HG03097 (cell line): ENCODE measurements at regions not wholly inside any gene's neighbourhood (a gene's known extent, or its start where the extent isn't known, plus 50 kb on each side); places are given as distances from the start of the nearest gene placed in this dataset.
"Not testable (repeated sequence)": the region's sequence is repeated elsewhere in the genome, so short reads cannot be mapped to it uniquely, and the experiment has no call there.

ENCODE experiments used
- ATAC-seq: cut with Tn5 transposase; IDR thresholded peaks from one replicate; pipeline ENCODE4 v1.9.1; 2021; ENCODE audit not compliant: unreplicated experiment, low FRiP score

DNA sequence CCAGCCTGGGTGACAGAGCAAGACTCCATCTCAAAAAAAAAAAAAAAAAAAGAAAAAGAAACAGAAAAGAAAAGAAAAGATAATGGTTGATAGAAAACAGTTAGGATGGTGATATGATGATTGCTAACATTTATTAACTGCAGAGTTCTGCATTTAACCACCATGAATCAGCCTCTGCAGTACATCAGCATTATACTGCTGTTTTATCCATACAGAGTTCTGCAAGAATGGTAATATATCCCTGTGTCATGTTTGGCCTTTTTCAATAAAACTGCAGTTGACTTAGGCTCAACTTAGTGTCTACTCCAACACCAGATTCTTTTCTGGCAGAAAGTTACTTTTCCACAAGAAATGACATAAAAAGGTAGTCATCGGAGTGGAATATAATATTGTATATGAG is 62.6 kb downstream of the DUSP6 start:
- no peak for ATAC-seq

DNA sequence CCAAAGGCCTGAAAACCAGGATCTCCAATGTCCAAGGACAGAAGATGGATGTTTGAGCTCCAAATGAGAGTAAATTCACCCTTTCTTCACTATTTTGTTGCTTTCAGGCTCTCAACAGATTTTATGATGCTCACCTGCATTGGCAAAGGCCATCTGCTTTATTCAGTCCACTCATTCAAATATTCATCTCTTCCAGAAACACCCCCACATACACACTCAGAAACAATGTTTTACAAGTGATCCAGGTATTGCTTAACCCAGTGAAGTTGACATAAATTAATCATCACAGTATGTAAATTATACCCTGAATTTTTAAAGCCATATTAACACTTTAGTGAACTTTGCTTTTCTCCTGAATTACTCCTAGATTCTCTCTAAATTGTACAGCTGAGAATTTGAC is 63.3 kb downstream of the DUSP6 start:
- no peak for ATAC-seq

- ATAC-seq: no peak
These were observed 65.8 kb downstream of the DUSP6 start for GRCh38 chr12:89286501-89286900.

DNA sequence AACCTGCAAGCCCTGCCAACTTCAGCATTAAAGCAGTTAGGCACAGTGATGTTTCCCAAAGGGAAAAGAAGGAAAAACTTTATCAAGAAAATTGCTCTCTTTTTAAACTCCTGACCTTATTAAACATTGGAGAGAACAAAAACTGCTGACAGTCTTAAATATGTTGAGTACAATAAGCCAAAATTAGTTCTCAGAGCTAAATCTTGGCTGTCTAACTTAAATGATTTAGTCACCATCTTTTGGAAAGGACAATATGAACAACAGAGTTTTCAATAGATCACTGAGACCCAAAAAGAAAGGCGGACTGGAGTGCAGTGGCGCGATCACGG is 70.8 kb downstream of the DUSP6 start:
- ATAC-seq: no peak

- ATAC-seq: no peak
These were observed 71.3 kb downstream of the DUSP6 start for GRCh38 chr12:89280833-89281538.

DNA sequence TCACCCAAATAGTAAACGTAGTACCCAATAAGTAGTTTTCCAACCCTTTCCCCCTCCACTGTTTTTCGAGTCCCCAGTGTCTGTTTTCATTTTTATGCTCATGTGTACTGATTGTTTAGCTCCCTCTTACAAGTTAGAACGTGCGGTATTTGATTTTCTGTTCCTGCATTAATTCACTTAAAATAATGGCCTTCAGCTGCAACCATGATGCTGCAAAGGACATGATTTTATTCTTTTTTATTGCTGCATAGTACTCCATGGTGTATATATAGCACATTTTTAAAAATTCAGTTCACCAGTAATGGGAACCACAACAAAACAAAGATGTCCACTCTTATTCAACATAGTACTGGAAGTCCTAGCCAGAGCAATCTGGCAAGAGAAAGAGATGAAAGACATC is 72.8 kb downstream of the DUSP6 start:
- no peak for ATAC-seq

DNA sequence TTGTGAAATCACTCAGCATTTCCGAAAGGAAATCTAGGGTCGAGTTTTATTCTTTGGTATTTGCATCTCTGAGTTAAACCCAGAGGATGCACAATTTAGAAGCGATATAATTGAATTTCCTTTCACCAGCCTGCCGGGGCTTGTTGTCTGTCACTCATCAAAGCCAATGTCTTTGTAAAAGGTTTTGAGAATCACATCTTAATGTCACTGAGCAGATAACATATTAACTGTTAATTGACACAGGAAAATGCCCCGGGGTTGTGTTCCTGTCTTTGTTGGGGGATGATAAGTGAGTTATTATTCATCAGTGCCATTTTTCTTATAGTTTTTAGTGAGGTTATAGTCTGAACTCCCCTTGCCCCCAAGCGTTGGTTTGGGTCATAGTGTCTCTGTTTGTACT is 73.4 kb downstream of the DUSP6 start:
- no peak for ATAC-seq

DNA sequence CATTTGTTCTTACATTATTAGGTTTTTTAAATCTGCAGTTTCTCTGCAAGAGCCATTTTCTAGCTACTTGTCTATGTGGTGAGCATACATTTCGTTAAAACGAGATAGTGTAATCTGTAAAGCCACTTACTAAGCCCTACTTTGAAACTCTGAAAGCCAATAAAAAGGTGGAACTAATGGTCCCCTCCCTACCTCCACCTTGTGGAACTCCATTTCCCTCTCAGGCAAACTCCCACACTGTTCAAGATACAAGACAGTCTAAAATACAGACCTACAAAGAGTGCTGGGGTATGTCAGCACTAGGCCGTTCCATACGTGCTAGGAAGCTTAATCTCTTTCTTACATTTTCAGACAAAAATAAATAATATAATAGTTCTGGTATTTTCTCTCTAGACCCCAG is 74.1 kb downstream of the DUSP6 start:
- ATAC-seq: no peak

DNA sequence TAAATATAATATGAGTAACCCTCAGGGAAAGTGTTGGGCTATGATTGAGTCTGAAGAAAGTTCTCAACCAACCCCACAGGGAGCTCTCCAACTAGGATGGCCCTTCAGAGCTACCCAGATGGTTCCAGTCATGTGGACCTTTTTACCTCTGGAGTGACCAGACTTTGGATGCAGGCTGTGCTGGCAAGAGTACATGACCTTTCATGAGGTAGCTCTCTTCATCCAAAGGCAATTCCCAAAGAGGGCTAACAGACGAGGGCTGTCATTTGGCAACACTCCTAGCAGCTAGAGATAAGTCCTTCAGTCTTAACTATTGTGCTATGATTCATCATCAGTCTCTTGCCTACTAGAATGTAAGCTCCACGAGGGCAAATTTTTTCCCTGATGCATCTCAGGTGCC is 75.4 kb downstream of the DUSP6 start:
- no peak for ATAC-seq

DNA sequence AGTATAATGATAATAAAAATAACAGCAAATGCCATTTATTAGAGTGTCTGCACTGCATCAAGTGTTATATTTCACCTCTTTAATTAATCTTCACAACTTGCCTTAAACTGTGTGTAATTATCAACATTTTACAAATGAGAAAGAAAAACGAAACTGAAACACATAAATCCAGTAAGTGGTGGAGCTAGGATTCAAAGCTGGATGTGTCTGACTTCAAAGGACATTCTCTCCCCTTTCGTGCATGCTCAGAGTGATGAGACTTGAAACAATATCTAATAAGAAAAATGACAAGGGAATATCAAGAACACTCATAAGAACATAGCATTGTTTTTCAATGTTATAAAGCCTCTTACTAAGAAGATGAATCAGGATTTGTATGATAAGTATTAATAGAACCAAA is 78.8 kb downstream of the DUSP6 start:
- ATAC-seq: no peak

GRCh38 chr12:89270548-89270947 is 81.8 kb downstream of the DUSP6 start:
- no peak for ATAC-seq

GRCh38 chr12:89269174-89269573 is 83.1 kb downstream of the DUSP6 start:
- ATAC-seq: no peak

DNA sequence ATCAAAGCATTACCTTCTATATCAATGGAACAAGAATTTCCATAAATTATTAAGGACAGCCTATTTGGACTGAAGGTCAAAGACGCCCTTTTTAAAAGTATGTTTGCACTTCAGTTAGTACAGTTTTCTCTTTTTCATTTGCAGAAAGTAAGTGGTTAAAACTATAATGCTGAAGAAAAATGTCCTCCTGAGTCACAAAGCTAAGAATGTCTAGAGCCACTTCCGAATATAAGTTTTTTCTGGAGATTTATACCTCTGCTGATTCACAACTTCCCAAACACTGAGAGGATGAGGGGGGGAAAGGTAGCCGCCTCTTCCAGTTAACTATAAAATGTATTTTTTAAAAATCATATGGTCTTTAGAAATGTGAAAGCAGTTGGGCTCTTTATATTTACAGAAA is 84.9 kb downstream of the DUSP6 start:
- ATAC-seq: no peak

DNA sequence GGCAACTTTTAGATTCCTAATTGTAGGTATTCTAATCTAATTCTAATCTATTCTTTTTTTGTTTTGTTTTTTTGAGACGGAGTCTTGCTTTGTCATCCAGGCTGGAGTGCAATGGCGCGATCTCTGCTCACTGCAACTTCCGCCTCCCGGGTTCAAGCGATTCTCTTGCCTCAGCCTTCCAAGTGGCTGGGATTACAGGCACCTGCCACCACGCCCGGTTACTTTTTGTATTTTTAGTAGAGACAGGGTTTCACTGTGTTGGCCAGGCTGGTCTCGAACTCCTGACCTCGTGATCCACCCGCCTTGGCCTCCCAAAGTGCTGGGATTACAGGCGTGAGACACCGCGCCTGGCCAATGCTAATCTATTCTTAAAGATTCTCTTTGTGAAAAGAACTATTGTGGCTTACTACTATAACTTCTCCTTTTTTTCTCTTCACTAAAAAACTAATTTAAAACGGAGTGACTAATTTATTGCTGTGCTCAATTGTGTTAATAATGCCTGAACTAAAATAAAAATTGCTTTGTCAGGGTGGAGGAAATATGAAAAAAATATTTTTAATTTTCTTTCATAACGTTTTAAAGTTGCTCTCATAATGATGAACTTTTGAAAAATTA is 85.6 kb downstream of the DUSP6 start:
- ATAC-seq: not testable (repeated sequence)

- ATAC-seq: no peak
These were observed 87.5 kb downstream of the DUSP6 start for GRCh38 chr12:89264837-89265236.

DNA sequence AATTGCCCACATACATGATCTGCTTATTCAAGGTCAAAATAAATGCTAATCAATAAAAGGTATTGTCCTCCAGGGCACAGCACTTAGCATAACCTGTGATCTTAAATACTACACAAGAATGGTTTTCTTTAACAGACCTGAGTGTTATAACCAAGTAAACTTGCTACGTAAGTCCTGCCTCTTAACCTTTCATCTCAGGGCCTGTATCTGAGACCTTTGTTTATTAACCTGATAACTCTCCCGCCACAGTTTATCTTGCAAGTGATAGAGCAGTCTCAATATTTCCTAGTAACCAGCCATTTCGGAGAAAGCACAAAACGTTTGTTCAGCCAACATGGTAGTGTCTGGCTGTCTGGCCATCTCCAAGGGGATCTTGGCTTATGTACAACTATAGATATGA is 88.4 kb downstream of the DUSP6 start:
- no peak for ATAC-seq

DNA sequence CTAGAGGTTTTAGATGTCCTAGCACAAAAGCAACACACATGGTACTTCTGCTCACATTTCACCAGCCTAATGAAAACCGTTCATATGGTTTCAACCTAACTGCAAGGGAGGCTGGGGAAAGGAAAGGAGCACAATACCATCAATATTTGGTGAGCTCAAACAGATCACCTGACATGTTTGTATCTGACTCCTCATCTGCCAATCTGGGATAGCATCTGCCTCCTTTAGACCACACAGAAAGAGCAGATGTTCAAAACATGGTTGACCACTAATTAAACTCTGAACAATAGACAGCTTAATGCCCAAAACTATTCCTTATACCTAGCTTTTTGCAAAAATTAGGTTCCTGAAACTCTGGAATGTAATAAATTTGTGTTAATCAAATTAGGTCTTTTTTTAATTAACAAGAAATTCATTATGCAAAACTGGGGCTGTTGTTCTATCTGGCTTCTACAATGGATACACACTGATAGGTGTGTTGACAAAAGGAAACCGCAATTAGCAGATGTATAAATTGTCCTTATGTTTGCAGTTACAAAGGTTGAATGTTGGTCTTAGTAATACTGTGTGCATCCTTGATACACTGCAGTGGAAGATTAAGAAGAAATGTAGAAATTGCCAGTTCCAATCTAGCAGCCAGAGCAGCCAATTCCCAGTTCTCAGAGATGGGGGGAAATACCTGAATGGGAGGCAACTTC is 89.3 kb downstream of the DUSP6 start:
- no peak for ATAC-seq

DNA sequence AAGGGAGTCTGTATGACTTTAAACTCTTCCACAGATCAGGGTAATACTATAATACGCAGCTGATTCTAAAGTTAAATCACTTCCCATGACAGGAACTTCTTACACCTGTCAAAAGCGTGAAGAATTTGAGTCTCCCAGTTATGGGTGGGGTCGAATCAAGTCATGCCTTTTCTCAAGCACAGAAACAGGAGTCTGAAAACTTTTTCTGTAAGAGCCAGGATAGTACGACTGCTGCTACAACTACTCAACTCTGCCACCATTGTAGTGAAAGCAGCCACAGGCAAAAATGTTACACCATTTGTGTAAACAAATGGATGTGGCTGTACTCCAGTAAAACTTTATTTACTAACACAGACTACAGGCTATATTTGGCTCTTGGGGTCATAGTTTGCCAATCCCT is 90.3 kb downstream of the DUSP6 start:
- ATAC-seq: no peak

DNA sequence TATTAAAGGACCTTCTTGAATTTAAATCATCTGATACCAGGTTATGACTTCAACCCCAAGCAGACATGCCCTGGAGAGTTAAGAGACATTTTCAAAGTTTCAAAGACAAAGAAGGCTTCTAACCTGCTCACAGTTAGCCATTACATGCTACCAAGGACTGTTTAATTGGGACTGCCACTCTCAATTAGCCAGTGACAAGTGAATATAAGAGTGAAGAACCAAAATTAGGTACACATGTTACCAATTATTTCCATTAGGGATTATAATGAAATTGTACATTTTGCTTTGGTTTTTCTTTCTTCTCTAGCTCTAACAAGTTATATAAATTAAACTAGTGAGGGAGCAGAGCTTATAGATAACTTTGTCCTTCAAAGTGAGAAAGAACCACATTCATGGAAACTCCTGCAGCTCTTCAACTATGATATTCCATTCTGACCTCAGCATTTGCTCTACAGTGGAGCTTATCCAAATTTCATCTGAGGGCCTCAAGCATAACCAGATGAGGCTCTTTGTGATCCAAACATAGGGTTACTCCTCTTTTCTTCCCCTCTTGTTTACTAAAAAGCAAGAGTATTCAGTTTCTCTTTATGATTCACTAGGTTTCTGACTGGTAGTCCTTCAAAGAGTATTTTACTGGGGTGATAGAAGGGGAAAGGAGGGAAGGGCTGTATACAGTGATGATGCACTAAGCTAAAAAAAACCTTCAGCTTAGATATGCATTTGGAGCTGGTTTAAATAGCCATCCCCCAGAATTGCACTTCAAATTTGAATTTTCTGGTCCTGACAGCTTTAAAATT is 91.3 kb downstream of the DUSP6 start:
- no peak for ATAC-seq

DNA sequence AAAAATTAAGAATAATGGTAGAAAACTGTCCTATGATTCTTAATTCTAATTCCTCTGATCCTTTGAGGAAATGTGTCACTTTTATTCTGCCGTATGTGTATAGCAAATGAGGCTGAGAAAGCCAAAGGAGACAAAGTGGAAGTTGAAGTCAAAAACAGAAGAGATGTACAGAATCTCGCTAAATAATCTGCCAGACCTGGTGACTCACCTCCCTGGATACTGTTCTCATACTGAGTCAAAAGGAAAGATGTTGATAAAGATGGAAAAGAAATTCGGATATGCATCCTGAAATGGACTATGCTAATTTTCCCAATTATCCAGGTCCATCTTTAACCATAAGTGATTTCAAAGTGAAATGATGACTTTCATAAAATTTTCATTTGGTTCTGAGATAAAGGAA is 92.5 kb downstream of the DUSP6 start:
- no peak for ATAC-seq

GRCh38 chr12:89258240-89258969 is 93.9 kb downstream of the DUSP6 start:
- ATAC-seq: no peak
